Liver (tissue), 8 donors: ENCODE measurements at regions not wholly inside any gene's neighbourhood (a gene's known extent, or its start where the extent isn't known, plus 50 kb on each side); places are given as distances from the start of the nearest gene placed in this dataset.

Experiments
- DNase-seq: peaks from one replicate; pipeline ENCODE4 v3.0.0-alpha.2; 2017; ENCODE audit warnings: low spot score
- H3K27ac ChIP-seq, 2 donors: one replicate each; pipeline ENCODE4 v1.7.0; 2013; ENCODE audit warnings: inconsistent platforms in 2 of 2, low read length in 2 of 2, control low read depth in 1 of 2, low read depth in 1 of 2, mild to moderate bottlenecking in 1 of 2
- H3K27me3 ChIP-seq, 4 donors: one replicate each; pipeline versions ENCODE4 v1.6.1 to v1.7.0; 2013; ENCODE audit warnings: low read length in 3 of 4, inconsistent platforms in 1 of 4, mild to moderate bottlenecking in 1 of 4, moderate library complexity in 1 of 4; ENCODE audit not compliant: control insufficient read depth in 4 of 4, insufficient read depth in 4 of 4
- H3K36me3 ChIP-seq, 4 donors: one replicate each; pipeline versions ENCODE4 v1.6.1 to v1.7.0; 2013; ENCODE audit warnings: low read length in 3 of 4, mild to moderate bottlenecking in 3 of 4, low read depth in 1 of 4, moderate library complexity in 1 of 4; ENCODE audit not compliant: control insufficient read depth in 4 of 4, insufficient read depth in 3 of 4
- H3K4me1 ChIP-seq, 4 donors: one replicate each; pipeline versions ENCODE4 v1.6.1 to v1.7.0; 2013; ENCODE audit warnings: low read length in 3 of 4, mild to moderate bottlenecking in 3 of 4, moderate library complexity in 1 of 4; ENCODE audit not compliant: control insufficient read depth in 4 of 4, insufficient read depth in 4 of 4
- H3K4me3 ChIP-seq, 3 donors: one replicate each; pipeline versions ENCODE4 v1.6.1 to v1.7.0; 2013; ENCODE audit warnings: low read length in 3 of 3, control low read depth in 1 of 3, low read depth in 1 of 3, mild to moderate bottlenecking in 1 of 3
- H3K9ac ChIP-seq, 2 donors: one replicate each; pipeline ENCODE4 v1.7.0; 2013; ENCODE audit warnings: low read length in 2 of 2, mild to moderate bottlenecking in 2 of 2, moderate library complexity in 2 of 2, control low read depth in 1 of 2, low read depth in 1 of 2
- H3K9me3 ChIP-seq, 4 donors: one replicate each; pipeline versions ENCODE4 v1.6.1 to v1.7.0; 2013; ENCODE audit warnings: low read length in 3 of 4; ENCODE audit not compliant: control insufficient read depth in 4 of 4
- CTCF ChIP-seq: fragments of 150-350 bp; IDR thresholded peaks from 2 replicates; pipeline ENCODE4 v1.5.1; 2017; ENCODE audit warnings: improper control_type of control experiment, low read depth, low read length; ENCODE audit not compliant: missing input control
- EGR1 ChIP-seq, 2 donors: IDR thresholded peaks; 2 replicates each; pipeline ENCODE4 v1.6.1; 2016 to 2018; ENCODE audit warnings: antibody characterized with exemption in 2 of 2, low read depth in 2 of 2
- FOXA1 ChIP-seq: IDR thresholded peaks from 2 replicates; pipeline ENCODE4 v1.6.1; 2016; ENCODE audit warnings: antibody characterized with exemption
- FOXA2 ChIP-seq: IDR thresholded peaks from 2 replicates; pipeline ENCODE4 v1.6.1; 2016; ENCODE audit warnings: antibody characterized with exemption
- GABPA ChIP-seq, 2 donors: IDR thresholded peaks in 1 of 2; conservative IDR thresholded peaks in 1 of 2; 2 replicates each; pipeline ENCODE4 v1.6.1; 2016; ENCODE audit warnings: antibody characterized with exemption in 2 of 2, mild to moderate bottlenecking in 1 of 2, moderate library complexity in 1 of 2
- HNF4A ChIP-seq, 2 donors: conservative IDR thresholded peaks; 2 replicates each; pipeline ENCODE4 v1.6.1; 2016; ENCODE audit warnings: antibody characterized with exemption in 2 of 2, mild to moderate bottlenecking in 2 of 2
- HNF4G ChIP-seq: IDR thresholded peaks from 2 replicates; pipeline ENCODE4 v1.6.1; 2016; ENCODE audit warnings: antibody characterized with exemption
- JUND ChIP-seq, 2 donors: IDR thresholded peaks; 2 replicates each; pipeline ENCODE4 v1.6.1; 2016; ENCODE audit warnings: antibody characterized with exemption in 2 of 2
- NR2F2 ChIP-seq: IDR thresholded peaks from 2 replicates; pipeline ENCODE4 v1.6.1; 2016; ENCODE audit warnings: antibody characterized with exemption
- RAD21 ChIP-seq, 2 donors: IDR thresholded peaks; 2 replicates each; pipeline ENCODE4 v1.6.1; 2016; ENCODE audit warnings: antibody characterized with exemption in 2 of 2, mild to moderate bottlenecking in 2 of 2
- RXRA ChIP-seq, 2 donors: IDR thresholded peaks; 2 replicates each; pipeline ENCODE4 v1.6.1; 2017 to 2018; ENCODE audit warnings: antibody characterized with exemption in 2 of 2, mild to moderate bottlenecking in 1 of 2
- SP1 ChIP-seq: IDR thresholded peaks from 2 replicates; pipeline ENCODE4 v1.6.1; 2018; ENCODE audit warnings: antibody characterized with exemption, mild to moderate bottlenecking
- YY1 ChIP-seq: IDR thresholded peaks from 2 replicates; pipeline ENCODE4 v1.6.1; 2016; ENCODE audit warnings: antibody characterized with exemption, mild to moderate bottlenecking
- ZBTB33 ChIP-seq: IDR thresholded peaks from 2 replicates; pipeline ENCODE4 v1.6.1; 2016; ENCODE audit warnings: antibody characterized with exemption
- WGBS: extraction: QIAGEN DNeasy Blood & Tissue Kit; methylation state at CpG from one replicate; pipeline ENCODE4 v1.1.7; 2013; 5-methylcytosine and 5-hydroxymethylcytosine counted together
- TF ChIP-seq, protein P1 (sequence below): IDR thresholded peaks from 2 replicates; pipeline ENCODE4 v1.6.1; 2016; ENCODE audit warnings: antibody characterized with exemption
- TF ChIP-seq, protein P2 (sequence below): IDR thresholded peaks from 2 replicates; pipeline ENCODE4 v1.6.1; 2016; ENCODE audit warnings: antibody characterized with exemption
- donor health status: healthy.
- donor health status: healthy.
- donor health status: healthy.
- donor health status: healthy.
- donor health status: healthy.

DNA sequence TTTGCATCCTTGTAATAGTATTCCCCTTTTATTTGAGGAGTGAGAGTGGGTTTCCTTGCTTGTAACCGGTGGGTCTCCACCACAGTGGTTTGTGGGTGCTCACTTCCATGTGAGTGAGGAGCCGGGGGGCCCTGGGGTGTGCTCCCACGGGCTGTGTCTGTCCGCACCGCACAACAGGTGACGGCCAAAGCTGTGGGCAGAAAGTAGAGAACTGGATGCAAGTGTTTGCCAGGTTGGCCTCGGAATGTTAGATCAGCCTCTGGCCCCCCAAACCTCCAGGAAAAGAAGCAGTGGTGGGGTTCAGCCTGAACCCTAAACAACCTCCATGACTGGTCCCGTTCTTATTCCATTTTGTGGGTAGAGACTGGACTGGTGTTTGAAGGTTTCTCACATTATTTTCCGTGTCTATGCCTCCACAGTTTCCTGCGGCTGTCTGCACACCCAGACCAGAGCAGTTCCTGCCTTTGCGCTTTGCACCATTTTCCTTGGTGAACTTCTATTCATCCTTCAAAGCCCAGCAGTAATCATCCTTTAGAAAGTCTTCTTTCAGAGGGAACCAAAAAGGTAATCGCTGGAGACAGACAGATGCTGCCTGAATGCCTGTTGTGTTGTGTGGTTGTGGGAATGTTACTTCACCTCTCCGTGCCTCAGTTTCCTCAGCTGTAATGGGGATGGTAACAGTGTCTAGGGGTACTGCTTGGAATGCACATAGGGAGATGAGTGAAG, 77.2 kb downstream of the MYEOV start:
- no peak for DNase-seq
- TF ChIP-seq, protein P1, sequence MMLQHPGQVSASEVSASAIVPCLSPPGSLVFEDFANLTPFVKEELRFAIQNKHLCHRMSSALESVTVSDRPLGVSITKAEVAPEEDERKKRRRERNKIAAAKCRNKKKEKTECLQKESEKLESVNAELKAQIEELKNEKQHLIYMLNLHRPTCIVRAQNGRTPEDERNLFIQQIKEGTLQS = no peak
- TF ChIP-seq ZBTB33 (no peak), JUND (IDR thresholded peaks at IDR 0.05) (no peak), GABPA (IDR thresholded peaks at IDR 0.05 in 1 of 2, conservative IDR thresholded peaks at IDR 0.05 in 1 of 2) (no peak), EGR1 (IDR thresholded peaks at IDR 0.05; ENCODE audit: low read depth in 2 of 2) (no peak), FOXA1 (no peak), HNF4A (conservative IDR thresholded peaks at IDR 0.05) (no peak), NR2F2 (no peak)
- WGBS = 94% methylated on average over 13 of the region's 13 CpGs

DNA sequence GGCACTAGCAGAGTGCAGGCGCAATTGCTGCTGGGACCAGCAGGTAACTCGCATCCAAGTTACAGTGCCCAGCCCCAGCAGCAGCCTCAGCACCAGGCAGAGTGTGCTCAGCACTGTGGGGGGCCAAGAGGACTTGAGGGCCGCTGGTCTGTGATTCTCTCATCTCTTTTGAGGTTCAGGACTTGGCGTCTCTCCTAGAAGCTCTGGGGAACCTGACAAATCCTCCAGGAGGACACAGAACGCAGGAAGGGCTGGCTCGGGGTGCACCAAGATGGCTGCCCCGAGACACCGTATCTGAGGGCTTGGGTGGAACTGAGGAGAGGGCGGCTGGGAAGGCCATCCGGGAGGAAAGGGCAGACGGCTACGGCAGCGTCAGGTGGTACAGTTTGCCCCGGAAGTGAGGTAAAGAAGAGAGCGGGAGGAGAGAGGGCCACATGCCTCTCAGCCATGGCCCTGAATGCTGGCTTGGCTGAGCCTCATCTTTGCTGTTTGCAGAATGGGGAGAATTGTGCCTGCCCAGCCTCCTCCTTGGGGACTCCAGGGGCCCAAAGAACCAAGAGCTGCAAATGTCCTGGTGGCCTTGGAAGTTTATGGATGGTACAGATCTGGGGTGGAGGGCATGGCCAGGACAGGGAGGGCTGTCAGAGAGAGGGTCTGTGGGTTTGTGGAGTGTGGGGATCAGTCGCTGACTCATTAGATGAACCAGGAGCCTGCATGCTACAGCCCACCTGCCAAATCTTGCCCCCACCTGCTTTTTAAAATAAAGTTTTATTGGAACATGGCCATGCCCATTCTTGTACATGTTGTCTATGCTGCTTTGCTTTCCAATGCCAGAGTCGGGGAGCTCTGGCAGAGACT, 78.0 kb downstream of the MYEOV start:
- peak; percentile 27 for DNase-seq
- WGBS = 94% methylated on average over 17 of the region's 17 CpGs
- TF ChIP-seq FOXA2 (no peak), FOXA1 (no peak), HNF4A (conservative IDR thresholded peaks at IDR 0.05) (no peak), CTCF (no peak), RAD21 (IDR thresholded peaks at IDR 0.05) (no peak), YY1 (no peak), HNF4G (no peak), SP1 (no peak), GABPA (IDR thresholded peaks at IDR 0.05 in 1 of 2, conservative IDR thresholded peaks at IDR 0.05 in 1 of 2) (no peak), NR2F2 (no peak), JUND (IDR thresholded peaks at IDR 0.05) (no peak), ZBTB33 (no peak), RXRA (IDR thresholded peaks at IDR 0.05) (no peak)
- TF ChIP-seq, protein P1 = no peak
- TF ChIP-seq, protein P2, sequence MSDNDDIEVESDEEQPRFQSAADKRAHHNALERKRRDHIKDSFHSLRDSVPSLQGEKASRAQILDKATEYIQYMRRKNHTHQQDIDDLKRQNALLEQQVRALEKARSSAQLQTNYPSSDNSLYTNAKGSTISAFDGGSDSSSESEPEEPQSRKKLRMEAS = no peak

More for the DNA sequence above, 77.2 kb downstream of the MYEOV start:
- peaks cover 0 to 6% (median 0%) of the 10 kb centered on the region in 4 donors for H3K9me3 ChIP-seq
- H3K9ac ChIP-seq = no peak overlapping the region
- H3K36me3 ChIP-seq = no peaks in the 10 kb centered on the region
- H3K27ac ChIP-seq = no peak overlapping the region
- no peak overlapping the region for H3K4me3 ChIP-seq
- H3K27me3 ChIP-seq = no peaks in the 10 kb centered on the region
- no peaks in the 10 kb centered on the region for H3K4me1 ChIP-seq

More for the DNA sequence above, 78.0 kb downstream of the MYEOV start:
- Histone ChIP-seq H3K27ac (no peak overlapping the region), H3K36me3 (no peaks in the 10 kb centered on the region), H3K4me3 (no peak overlapping the region), H3K27me3 (no peaks in the 10 kb centered on the region), H3K9ac (no peak overlapping the region), H3K9me3 (peaks cover 0 to 6% (median 0%) of the 10 kb centered on the region in 4 donors), H3K4me1 (no peaks in the 10 kb centered on the region)
